ENCODE measurements at regions not wholly inside any gene's neighbourhood (a gene's known extent, or its start where the extent isn't known, plus 50 kb on each side); places are given as distances from the start of the nearest gene placed in this dataset.

DNA sequence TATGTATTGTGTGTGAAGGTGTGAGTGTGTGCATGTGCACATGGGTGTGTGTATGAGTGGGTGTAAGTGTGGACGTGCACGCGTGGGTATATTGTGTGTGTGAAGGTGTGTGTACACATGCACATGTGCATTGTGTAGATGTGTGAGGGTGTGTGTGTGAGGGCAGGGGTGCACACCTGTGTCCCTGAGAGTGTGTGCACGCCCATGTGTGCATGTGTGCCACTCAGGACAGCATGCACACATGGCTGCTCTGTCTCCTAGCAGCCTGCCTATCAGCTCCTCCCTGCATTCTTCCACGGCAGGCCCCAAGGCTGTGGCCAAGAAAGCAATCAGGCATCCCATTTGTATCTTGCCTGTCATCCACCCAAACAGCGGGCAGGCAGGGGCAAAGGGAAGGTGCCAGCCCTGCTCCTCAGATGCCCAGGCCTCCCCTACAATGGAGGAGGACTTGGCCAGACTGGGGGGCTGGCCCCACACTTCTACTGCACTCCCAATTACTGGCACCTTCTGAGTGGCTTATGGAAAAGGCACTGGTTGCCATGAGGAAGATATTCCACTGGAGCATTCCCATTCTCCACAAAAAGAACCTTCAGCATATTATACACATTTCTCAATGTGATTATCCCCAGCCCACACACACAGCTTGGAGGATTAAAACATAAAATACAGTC is 380.4 kb upstream of the ZMIZ1 start:
- DNase-seq (ENCODE audit: low read depth), result no peak

DNA sequence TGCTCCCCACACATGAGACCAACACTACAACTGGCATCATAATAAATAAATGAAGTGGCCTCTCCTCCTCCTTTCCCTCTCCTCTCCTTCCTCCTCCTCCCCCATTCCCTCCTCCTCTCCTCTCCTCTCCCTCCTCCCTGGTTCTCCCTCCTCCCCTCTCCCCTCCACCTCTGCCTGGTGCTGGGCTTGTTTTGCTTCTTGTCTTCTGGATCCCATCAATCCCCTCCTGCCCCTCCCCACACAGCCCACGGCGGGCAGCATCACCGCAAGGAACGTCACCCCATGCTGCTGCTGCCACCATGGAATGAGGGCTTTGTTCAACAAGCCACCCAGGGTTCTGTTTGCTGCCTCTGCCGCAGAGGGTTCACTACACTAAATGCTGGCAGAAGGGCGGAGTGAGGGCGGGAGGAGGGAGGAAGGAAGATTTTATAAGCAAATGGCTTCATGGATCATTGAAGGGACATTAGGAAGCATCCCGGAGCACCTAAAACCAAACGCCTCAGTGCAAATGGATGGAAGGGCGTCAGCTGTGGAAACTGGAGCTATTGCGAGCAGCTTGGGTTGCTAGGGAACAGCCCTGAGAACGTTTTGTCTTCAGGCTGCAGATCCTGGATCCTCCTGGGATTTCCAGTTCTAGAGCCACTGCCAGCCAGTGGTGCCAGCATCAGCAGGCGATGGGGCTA is 379.7 kb upstream of the ZMIZ1 start:
- DNase-seq (ENCODE audit: low read depth), result no peak

DNA sequence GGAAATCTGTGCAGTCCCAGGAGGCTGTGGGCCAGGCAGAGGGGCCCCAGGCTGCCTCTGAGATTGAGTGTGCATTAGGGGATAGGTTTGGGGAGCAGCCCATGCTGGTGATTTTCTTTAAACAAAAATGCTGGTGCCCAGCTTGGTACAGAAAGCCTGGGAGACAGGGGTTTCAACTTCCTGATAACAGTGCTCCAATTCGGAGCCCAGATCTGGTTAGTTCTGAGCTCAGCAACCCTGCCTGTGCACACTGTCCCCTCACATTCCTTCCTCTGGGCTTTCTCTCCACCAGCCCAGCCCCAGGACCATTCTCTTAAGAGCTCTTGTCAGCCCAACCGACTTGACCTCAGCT is 379.2 kb upstream of the ZMIZ1 start:
- DNase-seq (ENCODE audit: low read depth), result no peak

DNA sequence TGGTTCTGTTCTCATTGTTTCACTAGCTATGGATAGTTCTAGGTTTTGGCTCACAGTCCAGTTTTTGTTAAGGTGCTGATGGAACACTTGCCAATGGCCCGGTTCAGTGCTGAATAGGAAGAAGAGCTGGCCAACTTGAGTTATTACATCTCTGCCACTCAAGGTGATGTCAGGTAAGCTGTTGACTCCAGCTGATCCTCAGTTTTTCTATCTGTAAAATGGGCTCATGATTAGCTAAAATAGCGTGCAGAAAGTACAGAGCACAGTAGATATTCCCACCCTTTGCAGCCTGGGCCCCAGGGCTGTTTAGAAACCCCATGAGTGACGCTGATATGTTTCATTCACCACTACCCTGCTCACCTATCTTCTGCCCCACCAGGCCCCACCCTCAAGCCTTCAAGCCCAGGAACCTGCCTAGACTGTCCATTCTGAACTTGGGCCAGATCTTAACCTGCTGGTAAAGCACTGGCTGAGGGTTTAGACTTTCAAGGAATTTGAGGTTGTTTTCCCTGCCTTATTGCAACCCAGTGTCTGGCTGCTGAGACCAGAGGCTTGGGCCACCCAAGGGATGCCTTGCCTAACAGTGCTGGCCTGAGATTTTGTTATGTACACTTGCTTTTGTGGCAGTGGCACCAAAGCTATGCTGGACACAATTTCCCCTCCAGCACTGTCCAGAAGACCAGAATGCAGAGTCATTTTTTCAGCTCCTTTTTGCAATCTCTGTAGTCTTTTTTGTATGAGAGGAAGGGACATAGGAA is 378.2 kb upstream of the ZMIZ1 start:
- DNase-seq (ENCODE audit: low read depth), result no peak

DNA sequence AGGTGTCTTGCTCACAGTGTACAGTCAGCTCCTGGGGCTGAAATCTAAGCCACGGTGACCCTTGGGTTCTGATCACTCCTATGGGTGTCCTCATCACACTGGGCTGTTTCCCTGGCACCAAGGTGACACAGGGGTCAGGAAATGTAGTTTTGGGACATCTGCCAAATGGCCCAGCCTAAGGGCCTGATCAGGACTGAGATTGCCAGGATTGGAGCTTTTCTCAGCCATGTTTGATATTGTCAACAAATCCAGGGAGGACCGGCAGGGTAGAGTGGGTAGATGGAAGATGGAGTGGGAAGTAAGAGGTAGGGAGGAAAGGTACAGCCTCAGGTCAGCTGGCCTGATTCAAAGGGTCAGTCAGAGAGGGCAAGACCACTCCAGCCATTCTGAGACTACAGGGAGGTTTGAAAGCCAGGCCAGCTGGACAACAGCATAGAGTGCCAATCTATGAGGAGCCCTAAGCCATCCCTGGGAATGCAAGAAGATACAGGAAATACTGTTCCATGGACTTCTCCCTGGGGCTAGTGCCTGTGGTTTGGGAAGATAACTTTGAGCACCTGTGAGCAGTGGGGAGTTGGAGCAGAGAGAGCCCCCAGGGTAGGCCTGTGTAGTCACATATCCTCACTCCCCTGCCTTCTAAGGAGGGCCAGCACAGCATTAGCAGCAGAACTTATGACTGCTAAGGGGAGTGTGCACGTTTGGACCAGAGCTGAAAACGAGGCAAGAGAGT is 377.3 kb upstream of the ZMIZ1 start:
- no peak for DNase-seq (ENCODE audit: low read depth)

DNA sequence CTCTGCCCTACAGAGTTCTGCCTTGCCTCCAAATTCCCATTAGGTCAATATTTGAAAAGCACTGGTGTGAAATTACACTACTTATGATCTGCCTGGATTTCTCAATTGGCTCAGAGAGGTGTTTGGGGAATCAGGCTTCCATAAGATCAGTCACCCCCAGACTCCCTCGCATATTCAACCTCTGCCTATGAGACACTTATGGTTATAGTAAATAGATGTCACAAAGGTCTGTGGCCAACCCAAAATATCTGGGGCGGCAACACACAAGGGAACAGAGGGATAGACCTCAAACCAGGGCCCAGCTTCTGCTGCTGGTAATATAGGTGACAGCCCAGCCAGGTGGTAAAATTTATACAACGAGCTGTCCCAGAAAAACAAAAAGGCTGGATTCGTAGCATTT is 376.7 kb upstream of the ZMIZ1 start:
- no peak for DNase-seq (ENCODE audit: low read depth)

DNA sequence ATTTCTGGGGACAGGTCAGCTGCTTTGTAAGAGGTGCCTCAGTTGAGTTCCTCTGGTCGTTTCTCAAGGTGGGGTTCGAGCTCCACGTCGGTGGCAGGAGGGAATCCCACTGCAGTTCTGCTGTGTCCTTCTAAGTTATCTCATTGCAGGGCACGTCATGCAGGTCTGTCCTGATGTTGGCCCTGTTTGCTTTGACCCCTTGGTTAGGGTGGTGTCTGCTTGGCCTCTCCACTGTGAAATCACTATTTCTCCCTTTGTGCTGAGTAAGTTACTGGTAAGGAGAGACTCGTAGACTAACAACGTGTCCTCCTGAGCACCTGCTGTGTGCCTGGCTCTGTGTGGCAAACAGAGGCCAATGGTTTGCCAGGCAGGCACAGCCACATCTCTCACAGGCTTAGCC is 372.9 kb upstream of the ZMIZ1 start:
- no peak for DNase-seq (ENCODE audit: low read depth)

DNA sequence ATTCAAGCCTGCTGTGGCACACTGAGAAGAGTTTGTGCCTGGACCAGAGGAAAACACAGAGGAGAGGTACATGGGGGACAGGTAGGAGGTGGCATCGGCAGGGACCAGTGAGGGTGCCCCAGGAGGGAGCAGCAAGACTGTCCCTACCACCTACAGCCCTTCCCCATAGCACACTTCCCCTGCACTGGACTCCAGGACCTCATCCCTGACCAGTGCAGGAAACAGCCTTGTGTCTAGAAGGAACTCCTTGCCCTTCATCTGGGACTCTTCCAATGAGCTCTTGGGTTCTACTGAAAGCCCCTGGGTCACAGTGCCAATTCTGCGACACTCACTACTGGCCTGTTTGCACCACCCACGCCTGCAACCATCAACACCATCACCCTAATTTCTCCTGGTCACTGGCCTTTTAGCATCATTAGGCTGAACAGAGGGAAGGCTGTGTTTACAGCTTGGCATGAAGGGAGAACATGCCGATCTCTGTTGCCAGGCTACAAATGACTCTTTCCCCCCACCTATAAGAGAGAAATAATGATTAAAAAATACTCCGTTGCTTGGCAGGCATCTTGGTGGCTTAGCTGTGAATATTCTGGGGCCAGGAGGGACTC is 371.9 kb upstream of the ZMIZ1 start:
- DNase-seq (ENCODE audit: low read depth), result no peak

DNA sequence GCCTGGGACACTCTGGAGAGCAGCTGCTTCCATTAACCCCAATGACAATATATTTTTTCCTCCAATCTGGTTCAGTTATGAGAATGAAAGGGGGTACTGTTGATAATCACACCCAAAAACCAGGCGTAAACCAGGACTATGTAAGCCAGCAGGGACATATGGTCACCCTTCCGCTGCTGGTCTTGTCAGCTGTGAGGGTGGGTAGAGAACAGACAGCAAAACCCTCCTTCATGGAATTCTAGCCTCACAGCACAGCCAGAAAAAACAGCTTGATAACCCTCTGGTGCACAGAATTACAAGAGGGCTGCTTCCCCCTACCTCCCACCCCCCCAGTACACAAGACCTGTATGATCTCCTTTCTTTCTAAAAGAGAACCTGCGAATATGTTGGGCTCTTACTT is 368.8 kb upstream of the ZMIZ1 start:
- DNase-seq (ENCODE audit: low read depth), result no peak

DNA sequence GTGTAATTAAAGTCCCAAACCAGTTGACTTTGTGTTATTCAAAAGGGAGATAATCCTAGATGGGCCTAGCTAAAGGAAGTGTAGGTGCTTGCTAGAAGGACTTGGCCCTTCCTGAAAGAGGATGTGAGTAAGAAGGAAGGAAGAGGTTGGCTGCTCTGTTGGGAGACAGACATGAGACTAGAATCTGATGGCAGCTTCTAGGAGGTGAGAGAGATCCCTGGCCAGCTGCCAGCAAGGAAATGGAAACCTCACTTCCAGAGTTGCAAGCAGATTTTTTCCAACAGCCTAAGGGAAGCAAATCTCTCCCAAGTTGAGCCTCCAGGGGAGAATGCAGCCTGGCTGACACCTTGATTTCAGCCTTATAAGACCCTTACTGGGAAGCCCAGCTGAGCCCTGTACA is 368.4 kb upstream of the ZMIZ1 start:
- DNase-seq (ENCODE audit: low read depth), result no peak

DNA sequence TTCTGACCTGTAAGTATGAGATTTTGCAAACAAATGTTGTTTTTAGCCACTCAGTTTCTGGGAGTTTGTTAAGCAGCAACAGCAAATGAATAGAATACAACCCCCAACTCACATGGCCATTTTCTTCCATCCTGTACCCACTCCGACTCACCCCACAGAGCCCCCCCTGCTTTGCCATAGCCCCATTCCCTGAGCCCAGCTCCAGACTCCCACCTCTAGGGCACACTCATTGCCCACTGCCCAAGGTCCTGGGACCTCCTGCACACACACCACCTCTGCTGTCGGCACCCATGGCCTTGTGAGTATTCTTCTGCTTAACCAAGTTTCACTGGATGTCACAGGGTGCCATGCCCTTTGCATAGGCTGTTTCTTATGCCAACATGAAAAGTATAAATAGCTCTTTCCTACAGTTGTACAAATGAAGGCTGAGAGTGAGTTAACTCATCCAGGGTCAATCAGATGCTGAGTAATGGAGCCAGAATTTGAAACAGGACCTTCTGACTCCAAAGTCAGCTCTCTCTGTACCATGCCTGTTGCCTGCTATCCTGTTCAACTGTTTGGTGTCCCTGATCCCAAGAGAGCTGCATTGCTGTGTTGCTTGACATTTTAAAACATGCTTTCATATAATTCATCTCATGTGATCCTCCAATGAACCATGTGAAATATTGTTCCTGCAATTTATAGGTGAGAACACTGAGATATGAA is 367.8 kb upstream of the ZMIZ1 start:
- no peak for DNase-seq (ENCODE audit: low read depth)

DNA sequence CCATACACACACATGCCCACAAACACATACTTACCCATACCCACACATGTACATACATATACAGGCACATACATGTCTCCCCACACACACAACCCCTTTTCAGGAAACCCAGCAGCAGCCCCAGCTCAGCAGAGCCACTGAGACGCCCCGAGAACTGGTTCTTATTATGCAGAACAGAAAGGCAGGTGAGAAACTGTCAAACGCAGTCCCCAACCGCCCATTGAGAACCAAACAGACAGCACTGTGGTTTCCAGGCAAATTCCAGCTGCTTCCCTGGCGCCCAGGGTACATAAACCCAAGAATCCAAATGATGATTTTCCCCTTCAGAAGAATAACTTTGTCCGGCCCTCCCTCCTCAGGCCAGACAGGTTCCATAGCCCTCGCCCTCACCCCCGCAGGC is 366.6 kb upstream of the ZMIZ1 start:
- DNase-seq (ENCODE audit: low read depth), result no peak

DNA sequence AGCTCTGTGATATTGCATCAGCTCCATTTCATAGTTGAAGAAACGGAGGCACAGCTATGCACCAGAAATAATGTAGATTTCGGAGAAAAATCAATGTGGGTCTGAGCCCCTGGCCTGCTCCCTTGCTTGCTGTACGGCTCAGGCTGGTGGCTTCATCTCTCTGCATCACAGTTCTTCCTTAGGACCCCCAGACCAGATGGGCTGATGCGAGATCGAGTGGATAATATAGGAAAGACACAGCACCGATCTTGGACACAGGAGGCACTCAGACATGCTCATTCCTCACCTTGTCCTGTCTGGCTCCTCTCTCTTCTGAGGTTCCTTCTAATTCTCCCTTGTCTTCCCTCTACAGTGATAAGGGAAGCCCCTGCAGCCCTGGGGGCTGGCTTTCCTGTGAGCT is 365.9 kb upstream of the ZMIZ1 start:
- DNase-seq (ENCODE audit: low read depth), result no peak

DNA sequence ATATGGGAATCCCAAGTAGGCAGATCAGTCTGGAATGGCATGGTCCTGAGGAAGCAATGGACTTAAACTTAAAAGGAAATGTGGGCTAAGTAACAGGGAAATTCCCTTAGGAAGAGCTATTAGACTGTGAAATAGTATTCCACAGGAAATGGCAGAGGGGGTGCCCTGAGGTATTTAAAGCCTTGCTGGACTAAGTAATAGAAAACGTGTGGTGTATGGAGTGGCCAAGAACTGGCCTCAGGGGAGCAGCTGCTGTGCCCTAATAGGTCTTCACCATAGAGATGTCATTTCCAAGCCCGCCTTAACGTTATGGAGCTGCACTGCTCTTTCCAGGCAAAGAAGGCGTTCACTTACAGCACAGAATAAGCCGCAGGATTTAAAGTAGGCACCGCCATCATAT is 365.2 kb upstream of the ZMIZ1 start:
- no peak for DNase-seq (ENCODE audit: low read depth)

DNA sequence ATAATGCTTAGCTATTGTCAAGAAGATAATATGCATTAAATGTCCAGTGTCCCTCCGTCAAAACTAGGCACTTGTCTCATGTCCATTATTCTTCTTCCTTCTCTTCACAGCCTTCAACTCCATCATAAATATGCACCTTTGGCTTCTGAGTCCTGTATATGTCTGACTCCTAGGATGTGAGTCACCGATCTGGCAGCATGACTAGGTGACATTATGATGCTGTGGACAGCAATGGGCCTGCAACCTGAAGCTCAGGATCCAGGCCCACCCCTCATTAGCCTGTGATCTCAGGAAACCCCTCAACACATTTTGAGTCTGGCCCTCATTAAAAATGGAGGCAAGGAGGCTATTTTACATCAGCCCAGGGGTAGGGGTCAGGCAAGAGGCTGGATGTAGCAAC is 362.5 kb upstream of the ZMIZ1 start:
- DNase-seq (ENCODE audit: low read depth), result no peak

DNA sequence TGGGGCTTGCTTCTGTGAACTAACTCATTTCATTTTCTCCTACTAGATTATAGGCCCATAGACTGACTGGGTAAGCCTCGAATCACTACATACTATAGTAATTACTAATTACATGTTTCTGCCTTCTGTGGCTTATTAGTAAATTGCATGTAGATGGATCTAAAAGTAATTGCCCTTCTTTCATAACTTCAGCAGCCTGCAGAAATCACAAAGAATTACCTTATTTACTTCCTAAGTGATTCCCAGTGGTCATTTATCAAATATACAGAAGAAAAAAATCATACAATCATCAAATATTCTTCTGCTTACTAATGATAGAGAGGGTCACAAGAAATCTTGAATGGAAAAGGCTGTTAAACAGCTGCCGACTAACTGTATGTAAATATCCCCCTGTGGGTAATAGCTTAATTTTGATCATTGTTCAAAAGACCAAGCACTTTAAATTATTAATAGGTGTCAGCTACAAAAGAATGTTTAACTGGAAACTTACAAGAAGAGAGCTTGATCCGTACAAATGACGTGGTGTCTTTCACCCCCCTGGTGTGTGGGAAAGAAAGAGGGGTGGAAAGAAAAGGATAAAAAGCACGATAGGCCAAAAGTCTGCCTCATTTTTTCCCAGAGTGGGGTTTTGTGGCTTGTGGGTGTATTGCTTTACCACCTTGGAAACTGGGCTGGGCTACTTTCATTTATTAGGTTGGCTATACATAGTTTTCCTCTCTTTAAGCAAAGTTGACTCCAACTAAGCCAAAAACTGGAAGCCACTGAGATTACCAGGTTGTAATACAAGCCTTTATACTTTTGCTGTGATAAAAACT is 361.8 kb upstream of the ZMIZ1 start:
- DNase-seq (ENCODE audit: low read depth), result no peak

DNA sequence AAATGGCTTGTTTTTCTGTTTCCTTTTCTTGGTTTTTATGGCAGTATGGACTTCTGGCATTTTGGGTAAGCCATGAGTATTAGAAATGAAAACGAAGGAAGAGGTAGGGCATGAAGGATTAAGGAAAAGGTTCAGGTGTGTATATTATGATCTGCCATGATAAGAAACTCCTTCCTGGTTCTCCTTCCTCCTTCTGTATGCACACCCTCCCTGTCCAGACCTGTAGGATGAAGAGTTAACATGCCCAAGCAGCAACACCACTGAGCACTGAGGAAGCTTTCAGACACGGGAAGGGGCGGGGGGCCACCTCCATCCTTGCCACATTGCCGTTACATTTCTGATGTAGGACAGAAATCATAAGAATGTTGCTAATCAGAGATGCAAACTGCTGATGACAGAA is 361.0 kb upstream of the ZMIZ1 start:
- DNase-seq (ENCODE audit: low read depth), result no peak

DNA sequence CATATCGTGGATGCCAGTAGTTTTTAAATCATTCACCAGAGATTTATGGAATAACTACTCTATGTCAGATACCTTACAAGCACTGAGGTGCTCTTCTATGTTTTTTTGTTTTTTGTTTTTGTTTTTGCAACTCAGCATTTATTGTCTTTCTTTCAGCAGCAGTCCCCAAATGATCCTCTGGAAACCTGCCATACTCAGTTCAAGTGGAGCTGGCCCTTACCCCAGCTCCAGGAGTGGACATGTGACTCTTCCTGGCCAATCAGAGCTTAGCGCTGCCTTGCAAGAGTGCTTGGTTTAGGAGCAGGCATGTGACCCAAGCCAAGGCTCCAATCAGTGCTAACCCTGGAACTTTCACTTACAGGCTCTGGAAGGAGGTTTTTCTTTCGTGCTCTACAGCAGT is 356.6 kb upstream of the ZMIZ1 start:
- no peak for DNase-seq (ENCODE audit: low read depth)

DNA sequence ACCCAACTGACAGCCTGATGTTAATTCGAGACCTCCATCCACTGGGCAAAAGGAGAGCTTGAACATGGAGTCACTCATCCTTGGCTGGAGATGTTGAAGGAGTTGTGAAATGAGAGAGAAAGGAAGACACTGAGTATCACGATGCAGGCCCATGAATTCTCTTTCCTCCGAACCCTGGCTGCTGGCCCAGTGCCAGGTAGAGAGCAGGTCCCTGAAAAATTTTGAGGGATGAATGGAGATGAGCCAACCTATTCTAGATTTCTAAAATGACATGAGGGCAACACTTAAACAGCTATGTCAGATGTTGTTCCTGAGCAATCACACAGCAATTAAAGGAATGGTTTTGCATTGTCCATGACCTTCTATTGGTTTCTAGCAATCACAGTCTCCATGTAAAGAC is 355.1 kb upstream of the ZMIZ1 start:
- no peak for DNase-seq (ENCODE audit: low read depth)

DNA sequence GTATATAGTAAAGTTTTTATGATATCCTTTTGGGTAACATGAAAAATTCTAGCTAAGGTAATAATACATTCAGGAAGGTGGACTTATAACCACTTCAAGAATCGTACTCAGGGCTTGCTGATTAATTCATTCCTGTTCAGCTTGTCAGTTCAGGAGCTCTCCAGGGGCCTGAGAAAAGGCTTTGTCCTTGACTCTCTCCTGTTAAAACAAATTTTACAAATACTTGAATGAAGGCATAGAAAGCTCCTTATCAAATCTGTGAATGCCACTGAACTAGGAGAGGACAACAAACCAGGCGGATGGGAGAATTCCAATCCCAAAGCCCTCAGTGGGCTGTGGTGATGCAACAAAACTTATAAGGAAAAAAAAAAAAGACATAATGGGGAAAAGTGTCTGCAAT is 354.5 kb upstream of the ZMIZ1 start:
- no peak for DNase-seq (ENCODE audit: low read depth)

DNA sequence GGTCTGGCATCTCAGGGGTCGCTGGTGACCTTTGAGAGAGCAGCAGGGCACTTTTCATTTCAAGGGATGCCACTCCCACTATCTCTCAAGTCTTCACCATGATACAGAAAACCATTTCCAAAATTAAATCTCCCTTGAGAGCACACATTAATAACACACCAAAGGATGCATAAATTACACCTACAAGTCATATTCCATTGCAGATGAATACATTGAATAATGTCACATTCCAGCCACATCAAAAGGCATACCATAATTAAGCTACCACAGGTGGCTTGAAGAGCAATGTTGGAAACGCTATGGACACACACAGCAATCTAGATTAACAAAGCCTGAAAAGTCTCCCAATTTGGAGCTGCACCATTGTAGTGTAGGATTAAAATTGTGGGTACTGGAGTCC is 353.3 kb upstream of the ZMIZ1 start:
- no peak for DNase-seq (ENCODE audit: low read depth)

All from activated gamma-delta T cell treated with anti-CD3 and anti-CD28 coated beads, Interleukin-2, amount 50 U/mL, for 16 hours (primary cell).